LNCAP (cell line): ENCODE measurements at regions not wholly inside any gene's neighbourhood (a gene's known extent, or its start where the extent isn't known, plus 50 kb on each side); places are given as distances from the start of the nearest gene placed in this dataset.

Source experiments
- TF ChIP-seq, protein P1 (sequence below): fragments of 450-650 bp; IDR thresholded peaks from 2 replicates; pipeline ENCODE4 v1.5.1; 2017; ENCODE audit warnings: mild to moderate bottlenecking

GRCh38 chr4:156558373-156559025 is 413.1 kb downstream of the PDGFC start:
- TF ChIP-seq, protein P1, sequence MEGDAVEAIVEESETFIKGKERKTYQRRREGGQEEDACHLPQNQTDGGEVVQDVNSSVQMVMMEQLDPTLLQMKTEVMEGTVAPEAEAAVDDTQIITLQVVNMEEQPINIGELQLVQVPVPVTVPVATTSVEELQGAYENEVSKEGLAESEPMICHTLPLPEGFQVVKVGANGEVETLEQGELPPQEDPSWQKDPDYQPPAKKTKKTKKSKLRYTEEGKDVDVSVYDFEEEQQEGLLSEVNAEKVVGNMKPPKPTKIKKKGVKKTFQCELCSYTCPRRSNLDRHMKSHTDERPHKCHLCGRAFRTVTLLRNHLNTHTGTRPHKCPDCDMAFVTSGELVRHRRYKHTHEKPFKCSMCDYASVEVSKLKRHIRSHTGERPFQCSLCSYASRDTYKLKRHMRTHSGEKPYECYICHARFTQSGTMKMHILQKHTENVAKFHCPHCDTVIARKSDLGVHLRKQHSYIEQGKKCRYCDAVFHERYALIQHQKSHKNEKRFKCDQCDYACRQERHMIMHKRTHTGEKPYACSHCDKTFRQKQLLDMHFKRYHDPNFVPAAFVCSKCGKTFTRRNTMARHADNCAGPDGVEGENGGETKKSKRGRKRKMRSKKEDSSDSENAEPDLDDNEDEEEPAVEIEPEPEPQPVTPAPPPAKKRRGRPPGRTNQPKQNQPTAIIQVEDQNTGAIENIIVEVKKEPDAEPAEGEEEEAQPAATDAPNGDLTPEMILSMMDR = no peak

- TF ChIP-seq, protein P1 = no peak
These were observed 413.7 kb downstream of the PDGFC start for GRCh38 chr4:156557920-156558319.

GRCh38 chr4:156556336-156556735 is 415.3 kb downstream of the PDGFC start:
- TF ChIP-seq, protein P1 = no peak

DNA sequence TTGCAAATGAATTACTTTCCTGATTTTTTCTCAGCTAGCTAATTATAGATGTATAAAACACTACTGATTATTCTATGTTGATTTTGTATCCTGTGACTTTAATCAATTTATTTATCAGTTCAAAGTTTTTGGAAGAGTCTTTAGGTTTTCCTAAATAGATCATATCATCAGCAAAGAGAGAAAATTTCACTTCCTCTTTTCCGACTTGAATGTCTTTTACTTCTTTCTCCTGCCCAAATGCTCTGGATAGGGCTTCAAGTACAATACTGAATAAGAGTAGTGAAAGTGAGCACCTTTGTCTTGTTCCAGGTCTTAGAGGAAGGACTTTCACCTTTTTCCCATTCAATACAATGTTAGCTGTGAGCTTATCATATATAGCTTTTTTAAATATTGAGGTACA is 417.9 kb downstream of the PDGFC start:
- TF ChIP-seq, protein P1 = no peak

- TF ChIP-seq, protein P1 = no peak
These were observed 423.7 kb downstream of the PDGFC start for GRCh38 chr4:156547891-156548290.

GRCh38 chr4:156547439-156547838 is 424.2 kb downstream of the PDGFC start:
- TF ChIP-seq, protein P1 = no peak

GRCh38 chr4:156545003-156545785 is 426.4 kb downstream of the PDGFC start:
- TF ChIP-seq, protein P1 = no peak
